HG02642 (cell line): ENCODE measurements at regions not wholly inside any gene's neighbourhood (a gene's known extent, or its start where the extent isn't known, plus 50 kb on each side); places are given as distances from the start of the nearest gene placed in this dataset.

Experiments
- ATAC-seq: cut with Tn5 transposase; IDR thresholded peaks from one replicate; pipeline ENCODE4 v1.9.1; 2021; ENCODE audit warnings: mild to moderate bottlenecking; ENCODE audit not compliant: unreplicated experiment, poor library complexity

GRCh38 chr2:2572393-2573204 is 241.5 kb upstream of the MYT1L start:
- no peak for ATAC-seq

- ATAC-seq, result no peak
These were observed 240.5 kb upstream of the MYT1L start for GRCh38 chr2:2571301-2572150.

GRCh38 chr2:2570871-2571270 is 239.8 kb upstream of the MYT1L start:
- ATAC-seq, result no peak

- ATAC-seq, result no peak
These were observed 239.3 kb upstream of the MYT1L start for GRCh38 chr2:2570360-2570759.

- ATAC-seq, result no peak
These were observed 238.8 kb upstream of the MYT1L start for GRCh38 chr2:2569836-2570235.

GRCh38 chr2:2569306-2569705 is 238.2 kb upstream of the MYT1L start:
- no peak for ATAC-seq

GRCh38 chr2:2568411-2568810 is 237.3 kb upstream of the MYT1L start:
- ATAC-seq, result no peak

GRCh38 chr2:2567776-2568175 is 236.7 kb upstream of the MYT1L start:
- ATAC-seq, result no peak

GRCh38 chr2:2566396-2567323 is 235.6 kb upstream of the MYT1L start:
- ATAC-seq, result no peak

GRCh38 chr2:2565671-2566070 is 234.6 kb upstream of the MYT1L start:
- ATAC-seq, result no peak

- no peak for ATAC-seq
These were observed 233.4 kb upstream of the MYT1L start for GRCh38 chr2:2564300-2565078.

GRCh38 chr2:2563309-2563860 is 232.3 kb upstream of the MYT1L start:
- no peak for ATAC-seq

- no peak for ATAC-seq
These were observed 231.8 kb upstream of the MYT1L start for GRCh38 chr2:2562867-2563266.

- ATAC-seq, result no peak
These were observed 230.4 kb upstream of the MYT1L start for GRCh38 chr2:2561346-2562095.

- no peak for ATAC-seq
These were observed 229.4 kb upstream of the MYT1L start for GRCh38 chr2:2560374-2561015.

GRCh38 chr2:2558476-2558875 is 227.4 kb upstream of the MYT1L start:
- ATAC-seq, result no peak

- no peak for ATAC-seq
These were observed 226.4 kb upstream of the MYT1L start for GRCh38 chr2:2557475-2557874.

GRCh38 chr2:2550856-2551255 is 219.8 kb upstream of the MYT1L start:
- ATAC-seq, result no peak
